Left ventricle myocardium inferior (tissue), 1 donor: ENCODE measurements at regions not wholly inside any gene's neighbourhood (a gene's known extent, or its start where the extent isn't known, plus 50 kb on each side); places are given as distances from the start of the nearest gene placed in this dataset.

Source experiments
- DNase-seq: peaks from one replicate; pipeline ENCODE4 v3.0.0-alpha.2; 2020
- H3K27ac ChIP-seq: fragments of 200-600 bp; replicated peaks from 2 replicates; pipeline ENCODE4 v1.8.0; 2021
- H3K27me3 ChIP-seq: fragments of 200-600 bp; 2 replicates; pipeline ENCODE4 v1.8.0; 2021; ENCODE audit warnings: low read depth
- H3K36me3 ChIP-seq: fragments of 200-600 bp; 2 replicates; pipeline ENCODE4 v1.8.0; 2021
- H3K4me1 ChIP-seq: fragments of 200-600 bp; 2 replicates; pipeline ENCODE4 v1.8.0; 2021
- H3K4me3 ChIP-seq: fragments of 200-600 bp; 2 replicates; pipeline ENCODE4 v1.8.0; 2021; ENCODE audit warnings: mild to moderate bottlenecking, moderate library complexity
- H3K9me3 ChIP-seq: fragments of 200-600 bp; replicated peaks from 2 replicates; pipeline ENCODE4 v1.8.0; 2021
- intact Hi-C: fragments of 100-400 bp; cut with micrococcal nuclease; formaldehyde crosslinking; loops from one replicate; pipeline ENCODE4 v1.11.0; 2022
- TF ChIP-seq, protein P1 (sequence below): fragments of 200-600 bp; IDR thresholded peaks from 2 replicates; pipeline ENCODE4 v1.8.0; 2021; ENCODE audit warnings: antibody characterized with exemption, mild to moderate bottlenecking, borderline replicate concordance
- donor health status: DM: no; HTN: yes; CAD: no; lungs with severe emphysema.

DNA sequence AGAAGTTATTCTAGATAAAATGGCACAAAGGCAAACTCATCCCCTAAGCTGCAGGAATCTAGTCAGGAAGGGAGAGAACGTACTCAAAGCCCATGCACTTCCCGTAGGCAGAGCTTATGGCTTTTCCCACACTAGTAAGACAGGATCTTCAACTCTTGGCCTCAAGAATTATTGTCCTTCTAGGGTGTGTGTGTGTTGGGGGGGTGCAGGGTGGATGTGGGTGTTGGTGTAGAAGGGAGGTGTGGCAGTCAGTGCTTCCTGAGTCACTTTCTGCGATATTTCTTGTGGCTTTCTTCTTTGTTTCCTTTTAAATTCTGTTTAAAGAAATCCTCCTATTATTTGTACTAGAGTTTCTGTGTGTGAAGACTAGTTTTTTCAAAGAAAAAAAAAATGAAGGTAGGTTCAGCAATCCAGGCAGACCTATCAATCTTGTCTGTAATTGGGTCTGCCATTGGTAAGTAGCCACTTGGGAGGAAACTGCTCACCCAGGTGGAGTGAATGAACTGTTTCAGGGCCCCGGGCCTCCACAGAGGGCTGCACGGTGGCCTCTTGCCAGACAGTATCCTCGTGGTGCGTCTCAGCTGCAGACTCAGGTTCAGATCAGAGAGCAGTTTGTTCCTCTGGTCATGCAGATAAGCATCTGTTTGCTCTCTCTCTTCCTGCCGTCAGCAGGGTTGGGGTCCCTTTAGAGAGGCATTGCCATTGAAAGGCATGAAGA, 131.9 kb downstream of the NPR3 start:
- no peaks in the 10 kb centered on the region for H3K36me3 ChIP-seq
- no peak overlapping the region for H3K4me3 ChIP-seq
- H3K27me3 ChIP-seq, result no peaks in the 10 kb centered on the region
- TF ChIP-seq, protein P1, sequence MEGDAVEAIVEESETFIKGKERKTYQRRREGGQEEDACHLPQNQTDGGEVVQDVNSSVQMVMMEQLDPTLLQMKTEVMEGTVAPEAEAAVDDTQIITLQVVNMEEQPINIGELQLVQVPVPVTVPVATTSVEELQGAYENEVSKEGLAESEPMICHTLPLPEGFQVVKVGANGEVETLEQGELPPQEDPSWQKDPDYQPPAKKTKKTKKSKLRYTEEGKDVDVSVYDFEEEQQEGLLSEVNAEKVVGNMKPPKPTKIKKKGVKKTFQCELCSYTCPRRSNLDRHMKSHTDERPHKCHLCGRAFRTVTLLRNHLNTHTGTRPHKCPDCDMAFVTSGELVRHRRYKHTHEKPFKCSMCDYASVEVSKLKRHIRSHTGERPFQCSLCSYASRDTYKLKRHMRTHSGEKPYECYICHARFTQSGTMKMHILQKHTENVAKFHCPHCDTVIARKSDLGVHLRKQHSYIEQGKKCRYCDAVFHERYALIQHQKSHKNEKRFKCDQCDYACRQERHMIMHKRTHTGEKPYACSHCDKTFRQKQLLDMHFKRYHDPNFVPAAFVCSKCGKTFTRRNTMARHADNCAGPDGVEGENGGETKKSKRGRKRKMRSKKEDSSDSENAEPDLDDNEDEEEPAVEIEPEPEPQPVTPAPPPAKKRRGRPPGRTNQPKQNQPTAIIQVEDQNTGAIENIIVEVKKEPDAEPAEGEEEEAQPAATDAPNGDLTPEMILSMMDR, result no peak
- H3K27ac ChIP-seq, result no peak overlapping the region
- no peaks in the 10 kb centered on the region for H3K9me3 ChIP-seq
- no peak for DNase-seq
- intact Hi-C loops, result no loop called here
- H3K4me1 ChIP-seq, result no peaks in the 10 kb centered on the region

DNA sequence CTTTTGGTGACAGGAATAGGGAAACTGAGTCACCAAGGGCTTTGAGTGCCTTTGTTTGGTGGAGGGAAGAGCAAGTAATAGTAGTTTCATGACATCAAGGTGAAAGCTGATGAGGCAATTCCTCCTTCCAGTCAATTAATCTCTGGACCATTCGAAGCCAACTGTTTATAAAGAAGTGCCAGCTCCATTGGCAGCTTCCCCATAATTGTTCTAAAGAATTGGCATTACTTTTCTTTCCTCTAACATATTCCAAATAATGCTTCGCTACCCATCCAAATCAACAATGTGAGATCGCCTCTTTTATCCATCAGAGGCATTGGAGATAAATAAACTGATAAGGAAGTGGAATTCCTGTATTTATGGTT, 132.4 kb downstream of the NPR3 start:
- Histone ChIP-seq H3K27ac (no peak overlapping the region), H3K4me3 (no peak overlapping the region), H3K36me3 (no peaks in the 10 kb centered on the region), H3K4me1 (no peaks in the 10 kb centered on the region), H3K9me3 (no peaks in the 10 kb centered on the region), H3K27me3 (no peaks in the 10 kb centered on the region)
- DNase-seq, result no peak
- intact Hi-C loops, result no loop called here
- TF ChIP-seq, protein P1, result no peak

DNA sequence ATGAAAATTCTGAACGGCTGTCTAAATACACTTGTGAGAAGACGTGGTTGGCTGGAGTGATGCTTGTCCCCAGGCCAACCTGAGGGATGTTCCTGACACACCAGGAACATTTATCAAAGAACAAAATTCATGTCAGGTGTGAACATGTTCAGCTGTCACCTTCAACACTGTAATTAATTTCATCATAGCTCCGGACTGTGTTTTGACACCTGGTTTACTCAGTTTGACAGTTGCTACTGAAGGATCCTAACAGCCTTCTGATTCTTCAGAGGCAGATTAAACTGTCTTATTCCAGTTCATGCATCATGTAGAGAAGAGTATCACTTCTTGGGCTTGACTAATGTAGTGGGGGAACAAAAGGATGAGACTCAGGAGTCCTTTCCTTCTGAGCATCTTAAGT, 134.1 kb downstream of the NPR3 start:
- DNase-seq, result no peak
- no peaks in the 10 kb centered on the region for H3K27me3 ChIP-seq
- H3K4me3 ChIP-seq, result no peak overlapping the region
- H3K27ac ChIP-seq, result no peak overlapping the region
- intact Hi-C loops, result no loop called here
- H3K4me1 ChIP-seq, result no peaks in the 10 kb centered on the region
- TF ChIP-seq, protein P1, result no peak
- peaks cover 2% of the 10 kb centered on the region for H3K9me3 ChIP-seq
- H3K36me3 ChIP-seq, result no peaks in the 10 kb centered on the region

DNA sequence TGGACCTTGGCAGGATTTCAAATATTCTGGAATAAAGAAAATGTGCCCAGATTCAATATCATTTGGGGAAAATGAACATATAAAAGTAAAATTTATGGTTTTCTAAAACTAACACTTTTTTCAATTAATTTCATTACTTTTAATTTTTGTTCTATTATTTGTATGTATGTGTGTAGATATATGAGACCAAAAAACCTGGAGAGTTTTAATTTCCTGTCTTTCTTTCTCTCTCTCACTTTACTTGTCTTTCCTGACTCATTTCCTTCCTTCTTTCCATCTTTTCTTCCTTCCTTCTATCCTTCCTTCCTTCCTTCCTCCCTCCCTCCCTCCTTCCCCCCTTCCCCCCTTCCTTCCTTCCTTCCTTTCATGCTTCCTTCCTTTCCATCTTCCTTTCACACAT, 137.0 kb downstream of the NPR3 start:
- intact Hi-C loops, result no loop called here
- no peak overlapping the region for H3K4me3 ChIP-seq
- TF ChIP-seq, protein P1, result no peak
- no peak overlapping the region for H3K27ac ChIP-seq
- H3K9me3 ChIP-seq, result peaks cover 3% of the 10 kb centered on the region
- no peaks in the 10 kb centered on the region for H3K27me3 ChIP-seq
- H3K4me1 ChIP-seq, result peaks cover 8% of the 10 kb centered on the region
- DNase-seq, result no peak
- H3K36me3 ChIP-seq, result no peaks in the 10 kb centered on the region

DNA sequence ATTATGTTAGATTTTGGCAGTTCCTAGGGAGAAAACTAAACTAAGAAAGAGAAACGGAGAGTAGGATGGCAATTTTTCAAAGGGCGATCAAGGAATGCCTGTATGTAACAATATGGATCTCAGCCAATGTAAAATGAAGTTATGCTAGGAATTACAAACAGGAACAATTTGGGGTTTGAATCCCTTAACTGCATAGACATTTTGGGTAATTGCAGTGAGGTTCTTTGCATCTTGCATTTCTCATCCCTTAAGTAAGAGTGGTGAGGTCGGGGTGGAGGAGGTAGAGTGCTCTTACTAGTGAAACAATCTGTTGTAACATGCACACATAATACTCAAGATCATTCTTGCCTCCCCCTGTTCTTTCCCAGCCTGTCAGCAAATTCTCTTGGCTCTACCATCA, 137.6 kb downstream of the NPR3 start:
- TF ChIP-seq, protein P1, result no peak
- intact Hi-C loops, result no loop called here
- peaks cover 3% of the 10 kb centered on the region for H3K9me3 ChIP-seq
- H3K27ac ChIP-seq, result no peak overlapping the region
- H3K4me3 ChIP-seq, result no peak overlapping the region
- peaks cover 8% of the 10 kb centered on the region for H3K4me1 ChIP-seq
- DNase-seq, result no peak
- H3K27me3 ChIP-seq, result no peaks in the 10 kb centered on the region
- H3K36me3 ChIP-seq, result no peaks in the 10 kb centered on the region
